Activated B cell treated with CpG ODN at 0.5 μM for 24 hours (primary cell): ENCODE measurements at regions not wholly inside any gene's neighbourhood (a gene's known extent, or its start where the extent isn't known, plus 50 kb on each side); places are given as distances from the start of the nearest gene placed in this dataset.

Source experiments
- ATAC-seq: fragments of 200-7000 bp; cut with Tn5 transposase; one replicate; pipeline ENCODE4 v1.10.0; 2021; ENCODE audit warnings: low read depth, mild to moderate bottlenecking, moderate library complexity
- CTCF ChIA-PET: fragments of 350-600 bp; sonication (Branson Sonifier 250); formaldehyde crosslinking; loops from one replicate; lab custom pipeline; 2021; ENCODE audit warnings: antibody characterized with exemption; lab: Charles Lee
- POLR2A ChIA-PET: fragments of 350-600 bp; sonication (Branson Sonifier 250); formaldehyde crosslinking; loops from one replicate; lab custom pipeline; 2021; ENCODE audit warnings: antibody characterized with exemption; lab: Charles Lee
- DNase-seq: peaks from one replicate; pipeline ENCODE4 v3.0.0; 2022
- H3K27ac Mint-ChIP-seq: one replicate; pipeline ENCODE4 v1.8.0; 2020; ENCODE audit warnings: mixed read lengths
- H3K27me3 Mint-ChIP-seq: one replicate; pipeline ENCODE4 v1.8.0; 2021; ENCODE audit warnings: mixed read lengths
- H3K36me3 Mint-ChIP-seq: one replicate; pipeline ENCODE4 v1.8.0; 2021; ENCODE audit warnings: low read depth, mixed read lengths
- H3K4me1 Mint-ChIP-seq: one replicate; pipeline ENCODE4 v1.8.0; 2021; ENCODE audit warnings: mixed read lengths
- H3K4me3 Mint-ChIP-seq: one replicate; pipeline ENCODE4 v1.8.0; 2020; ENCODE audit warnings: mild to moderate bottlenecking, mixed read lengths
- H3K9me3 Mint-ChIP-seq: one replicate; pipeline ENCODE4 v1.8.0; 2020; ENCODE audit warnings: mixed read lengths
- CTCF ChIP-seq: fragments of 200-600 bp; IDR thresholded peaks from one replicate; pipeline ENCODE4 v1.8.0; 2022; ENCODE audit warnings: antibody characterized with exemption, mild to moderate bottlenecking
- intact Hi-C: fragments of 100-400 bp; cut with micrococcal nuclease; formaldehyde crosslinking; loops from one replicate; pipeline ENCODE4 v1.15.1; 2024

DNA sequence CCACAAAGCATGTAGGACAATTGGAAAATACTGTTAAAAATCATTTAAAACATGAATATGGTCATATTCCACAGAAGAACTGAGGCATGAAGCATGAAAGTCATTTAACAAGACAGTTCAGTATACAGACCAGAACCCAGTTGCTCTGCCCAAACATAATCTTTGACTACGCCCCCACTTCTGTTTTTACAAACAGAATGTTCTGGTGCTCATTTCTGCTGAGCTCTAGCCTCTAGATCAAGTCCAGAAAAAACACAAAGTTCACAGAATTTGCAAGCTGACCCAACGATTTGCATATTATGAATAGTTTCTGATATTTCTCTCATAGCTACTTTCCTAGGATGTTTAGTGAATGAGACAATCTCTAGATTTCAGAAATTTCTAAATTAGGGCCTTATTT, 424.9 kb downstream of the PID1 start:
- ATAC-seq = no peak
- Mint-ChIP-seq H3K9me3 (peaks cover 2% of the 10 kb centered on the region), H3K27ac (no peak overlapping the region), H3K36me3 (no peaks in the 10 kb centered on the region), H3K27me3 (no peaks in the 10 kb centered on the region), H3K4me1 (no peaks in the 10 kb centered on the region), H3K4me3 (no peak overlapping the region)
- ChIA-PET CTCF (no interaction called here), POLR2A (no interaction called here)
- no peak for TF ChIP-seq CTCF
- no peak for DNase-seq
- intact Hi-C loops = no loop called here

GRCh38 chr2:228845162-228845925, 425.7 kb downstream of the PID1 start:
- H3K27me3 Mint-ChIP-seq = no peaks in the 10 kb centered on the region
- intact Hi-C loops = no loop called here
- H3K27ac Mint-ChIP-seq = no peak overlapping the region
- POLR2A ChIA-PET = no interaction called here
- no peak for TF ChIP-seq CTCF
- ATAC-seq = no peak
- no peak for DNase-seq
- H3K9me3 Mint-ChIP-seq = peaks cover 2% of the 10 kb centered on the region
- H3K4me3 Mint-ChIP-seq = no peak overlapping the region
- no peaks in the 10 kb centered on the region for H3K36me3 Mint-ChIP-seq
- no peaks in the 10 kb centered on the region for H3K4me1 Mint-ChIP-seq
- CTCF ChIA-PET = no interaction called here

DNA sequence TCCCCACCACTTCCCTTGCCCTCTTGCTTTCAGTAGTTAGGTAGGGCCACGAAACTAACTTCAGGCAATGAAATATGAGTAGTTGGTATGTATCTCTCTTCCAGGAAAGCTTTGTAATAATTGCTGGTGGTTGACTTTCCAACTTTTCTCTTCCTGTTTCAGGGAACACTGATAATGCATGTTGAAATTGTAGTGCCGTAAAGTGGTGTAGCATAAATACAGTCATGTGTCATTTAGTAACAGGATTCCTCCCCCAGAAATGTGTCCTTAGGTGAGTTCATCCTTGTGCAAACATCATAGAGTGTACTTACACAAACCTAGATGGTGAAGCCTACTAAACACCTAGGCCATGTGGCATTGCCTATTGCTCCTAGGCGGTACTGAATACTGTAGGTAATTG, 429.2 kb downstream of the PID1 start:
- H3K36me3 Mint-ChIP-seq = no peaks in the 10 kb centered on the region
- ChIA-PET POLR2A (no interaction called here), CTCF (no interaction called here)
- DNase-seq (no peak), ATAC-seq (no peak)
- H3K27me3 Mint-ChIP-seq = no peaks in the 10 kb centered on the region
- intact Hi-C loops = no loop called here
- H3K4me3 Mint-ChIP-seq = no peak overlapping the region
- no peaks in the 10 kb centered on the region for H3K4me1 Mint-ChIP-seq
- no peak overlapping the region for H3K27ac Mint-ChIP-seq
- TF ChIP-seq CTCF = no peak
- no peaks in the 10 kb centered on the region for H3K9me3 Mint-ChIP-seq

GRCh38 chr2:228841475-228841874, 429.6 kb downstream of the PID1 start:
- Mint-ChIP-seq H3K27me3 (no peaks in the 10 kb centered on the region), H3K4me1 (no peaks in the 10 kb centered on the region), H3K27ac (no peak overlapping the region), H3K36me3 (no peaks in the 10 kb centered on the region), H3K9me3 (no peaks in the 10 kb centered on the region), H3K4me3 (no peak overlapping the region)
- intact Hi-C loops = no loop called here
- ChIA-PET CTCF (no interaction called here), POLR2A (no interaction called here)
- ATAC-seq (no peak), DNase-seq (no peak)
- TF ChIP-seq CTCF = no peak

DNA sequence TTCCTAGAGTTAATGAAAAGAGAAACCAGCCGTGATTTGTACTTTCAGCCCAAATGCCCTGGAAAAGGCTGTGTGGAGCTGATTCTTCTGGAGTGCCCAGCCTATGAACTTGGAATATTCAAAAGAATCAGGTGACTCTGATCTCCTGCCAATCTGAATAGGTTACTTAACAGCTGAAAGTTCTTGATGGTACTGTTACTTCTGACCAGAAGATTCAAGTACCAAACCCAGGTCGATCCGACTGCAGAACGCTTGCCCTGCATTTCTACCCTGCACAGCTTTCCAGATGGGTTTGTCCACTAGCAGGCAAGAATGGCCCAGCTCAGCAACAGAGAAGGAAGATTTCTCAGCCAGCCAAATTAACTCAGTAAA, 430.4 kb downstream of the PID1 start:
- Mint-ChIP-seq H3K27ac (no peak overlapping the region), H3K9me3 (no peaks in the 10 kb centered on the region), H3K4me1 (no peaks in the 10 kb centered on the region), H3K27me3 (no peaks in the 10 kb centered on the region), H3K4me3 (no peak overlapping the region), H3K36me3 (no peaks in the 10 kb centered on the region)
- DNase-seq (no peak), ATAC-seq (no peak)
- ChIA-PET POLR2A (no interaction called here), CTCF (no interaction called here)
- intact Hi-C loops = no loop called here
- TF ChIP-seq CTCF = no peak
